ENCODE measurements at regions not wholly inside any gene's neighbourhood (a gene's known extent, or its start where the extent isn't known, plus 50 kb on each side); places are given as distances from the start of the nearest gene placed in this dataset.

GRCh38 chr2:129879614-129880180 is 99.8 kb upstream of the RAB6C start:
- no peak for TF ChIP-seq POLR2AphosphoS5 (IDR thresholded peaks at IDR 0.05; ENCODE audit: low read depth, low read length)
- TF ChIP-seq POLR2A (IDR thresholded peaks at IDR 0.05; ENCODE audit: low read depth, low read length) = no peak
- TF ChIP-seq TAF1 (IDR thresholded peaks at IDR 0.05; ENCODE audit: low read depth, low read length) = no peak
- TF ChIP-seq SPI1 (IDR thresholded peaks at IDR 0.05; ENCODE audit: low read depth, low read length) = no peak
